HG03521 (cell line): ENCODE measurements at regions not wholly inside any gene's neighbourhood (a gene's known extent, or its start where the extent isn't known, plus 50 kb on each side); places are given as distances from the start of the nearest gene placed in this dataset.

Source experiments
- ATAC-seq: cut with Tn5 transposase; IDR thresholded peaks from one replicate; pipeline ENCODE4 v1.9.1; 2021; ENCODE audit warnings: mild to moderate bottlenecking, moderate library complexity; ENCODE audit not compliant: unreplicated experiment

DNA sequence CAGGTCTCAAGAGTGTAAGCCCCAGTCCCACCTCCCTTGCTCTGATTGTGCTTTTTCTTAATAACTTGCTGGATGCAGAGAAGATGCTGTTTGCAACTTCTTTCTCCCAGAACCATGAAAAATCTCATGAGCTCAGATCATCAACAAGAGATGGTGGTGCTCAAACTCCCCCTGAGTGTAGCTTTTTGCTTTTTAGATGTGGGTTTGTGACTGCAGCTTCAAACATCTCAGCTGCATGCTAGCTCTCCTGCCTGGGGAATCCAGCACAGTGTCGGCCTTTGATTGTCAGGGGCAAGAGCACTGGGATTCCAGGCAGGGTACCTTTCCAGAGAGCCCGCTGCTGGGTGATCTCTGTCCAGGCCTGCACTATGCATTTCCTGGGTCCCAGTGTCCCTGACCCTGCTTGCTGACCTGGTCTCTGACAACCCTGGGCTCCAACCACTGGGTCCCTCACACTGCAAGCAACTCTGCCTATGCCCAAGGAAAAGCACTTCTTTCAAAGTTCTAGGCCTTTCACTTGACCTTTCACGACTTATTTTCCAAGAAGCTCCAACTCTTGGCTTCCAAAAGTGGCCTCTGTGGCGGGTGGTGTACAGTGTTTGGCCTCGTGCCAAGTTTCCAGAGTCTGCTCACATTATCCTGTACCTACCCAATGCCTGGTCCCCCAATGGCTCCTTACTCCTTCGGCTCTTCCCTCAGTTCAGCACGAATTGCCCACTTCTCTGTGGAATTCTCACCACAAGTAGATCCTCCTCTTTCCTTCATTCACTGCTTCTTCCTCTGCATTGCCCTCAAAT is 69.7 kb upstream of the LY86 start:
- ATAC-seq: no peak

DNA sequence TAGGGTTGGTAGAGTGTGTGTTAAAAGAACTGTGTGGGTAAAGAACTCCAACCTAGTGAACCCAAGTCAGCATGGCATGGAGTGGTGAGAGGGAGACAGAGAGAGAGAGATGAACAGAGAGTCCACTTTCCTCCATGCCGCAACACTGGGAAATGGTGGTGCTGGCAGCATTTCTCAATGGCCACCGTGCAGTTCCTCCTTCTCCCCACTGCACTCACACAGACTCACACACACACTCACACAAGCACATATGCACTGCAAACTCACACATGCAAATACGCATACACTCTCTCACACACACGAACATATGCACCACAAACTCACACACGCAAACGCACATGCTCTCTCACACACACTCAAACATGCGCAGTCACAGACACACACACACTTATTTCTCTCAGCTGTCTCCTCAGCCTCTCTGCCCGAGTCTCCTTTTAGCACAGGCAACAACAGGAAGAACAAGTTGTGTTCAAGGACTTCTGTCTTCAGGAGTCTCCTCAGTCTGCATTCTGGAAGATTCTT is 66.5 kb upstream of the LY86 start:
- no peak for ATAC-seq

DNA sequence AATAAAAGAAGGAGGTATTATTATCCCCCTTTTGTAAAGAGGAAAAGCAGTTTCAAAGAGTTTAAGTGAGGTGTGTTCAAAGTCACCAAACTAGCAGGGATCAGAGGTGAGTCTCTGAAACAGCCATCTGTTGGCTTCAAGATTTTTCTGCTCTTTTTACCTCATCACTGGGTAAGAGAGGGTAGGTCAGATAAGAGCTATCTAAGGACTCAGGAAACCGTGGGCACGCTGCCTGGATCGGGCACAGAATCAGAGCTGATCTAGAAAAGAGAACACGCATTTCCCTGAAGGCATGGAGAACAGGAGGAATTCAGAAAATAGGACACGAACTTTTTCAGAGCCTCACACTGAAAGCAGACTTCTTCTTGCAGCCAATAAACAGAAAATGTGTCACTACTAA is 65.8 kb upstream of the LY86 start:
- ATAC-seq: no peak

DNA sequence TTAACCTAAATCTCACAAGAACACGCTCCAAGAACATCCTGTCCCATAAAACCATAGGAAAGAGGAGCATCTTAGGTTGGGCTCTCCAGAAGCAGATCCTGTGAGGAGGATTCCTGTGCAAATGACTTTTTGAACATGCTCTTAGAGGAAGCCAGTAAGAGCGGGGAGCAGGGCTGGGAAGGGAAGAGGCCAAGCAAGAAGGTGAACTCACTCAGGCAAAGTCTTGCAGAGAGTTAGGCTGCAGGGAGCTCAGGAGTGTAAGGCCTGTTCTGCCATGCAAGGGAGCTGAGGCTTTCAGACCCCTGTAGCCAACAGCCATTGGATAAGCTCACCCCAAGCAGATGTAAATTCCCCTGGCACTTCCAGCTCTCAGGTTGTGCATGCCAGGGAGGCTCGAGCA is 63.6 kb upstream of the LY86 start:
- no peak for ATAC-seq

GRCh38 chr6:6525933-6526332 is 62.6 kb upstream of the LY86 start:
- no peak for ATAC-seq

GRCh38 chr6:6529275-6529674 is 59.2 kb upstream of the LY86 start:
- no peak for ATAC-seq

DNA sequence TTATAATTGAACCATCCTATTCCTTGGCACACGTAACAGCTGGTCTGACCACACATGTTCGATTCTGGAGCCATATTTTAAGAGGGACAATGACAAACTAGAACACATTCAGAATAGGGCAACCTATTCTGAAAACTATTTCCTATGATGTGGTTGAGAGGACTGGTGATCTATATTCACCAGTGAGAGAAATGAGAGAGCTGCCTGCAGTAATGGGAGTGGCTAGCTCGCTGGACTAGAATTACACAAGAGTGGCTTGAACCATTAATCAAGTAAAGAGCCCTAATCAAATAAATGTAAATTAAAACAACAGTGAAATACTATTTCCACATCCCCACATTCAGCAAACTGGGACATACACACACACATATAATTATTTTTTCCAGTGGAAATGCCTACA is 55.3 kb upstream of the LY86 start:
- no peak for ATAC-seq

GRCh38 chr6:6534399-6534798 is 54.1 kb upstream of the LY86 start:
- no peak for ATAC-seq

DNA sequence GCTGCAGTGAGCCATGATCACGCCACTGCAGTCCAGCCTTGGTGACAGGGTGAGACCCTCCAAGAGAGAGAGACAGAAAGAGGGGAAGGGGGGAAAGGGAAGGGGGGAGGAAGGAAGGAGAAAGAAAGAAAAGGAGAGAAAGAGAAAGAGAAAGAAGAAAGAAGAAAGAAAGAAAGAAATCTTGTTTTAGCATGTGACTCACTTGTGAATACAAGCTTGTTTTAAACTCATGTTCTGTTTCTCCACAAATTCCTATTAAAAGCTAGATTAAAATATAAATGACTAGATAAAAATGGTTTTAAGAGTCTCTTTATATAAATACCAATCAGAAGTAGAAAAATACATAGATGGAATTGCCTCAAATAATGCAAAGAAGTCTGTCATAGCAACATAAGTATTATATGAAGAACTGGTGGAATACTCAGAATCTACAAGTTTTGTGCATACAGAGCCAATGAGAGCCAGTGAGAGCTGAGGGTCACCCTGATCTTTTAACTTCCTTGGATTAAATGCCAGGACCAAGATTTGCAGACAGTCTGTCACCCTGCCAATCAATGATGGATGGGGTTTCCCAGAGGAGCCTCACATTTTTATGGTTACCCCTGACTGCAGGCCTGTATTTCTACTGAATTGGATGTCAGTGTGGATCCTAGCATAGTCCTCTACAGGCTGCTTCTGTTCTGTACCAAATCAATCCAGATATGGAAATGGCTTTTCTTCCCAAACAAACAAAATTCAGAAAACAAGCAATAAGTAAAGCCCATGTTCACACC is 50.8 kb upstream of the LY86 start:
- no peak for ATAC-seq

- ATAC-seq: no peak
These were observed 50.3 kb upstream of the LY86 start for GRCh38 chr6:6538261-6538660.
